GM06990 (cell line): ENCODE measurements at regions not wholly inside any gene's neighbourhood (a gene's known extent, or its start where the extent isn't known, plus 50 kb on each side); places are given as distances from the start of the nearest gene placed in this dataset.

Source experiments
- DNase-seq: peaks from one replicate; pipeline ENCODE4 v3.0.0-alpha.2; 2011; ENCODE audit not compliant: insufficient read length; ENCODE audit errors: extremely low read depth
- H3K27me3 ChIP-seq: replicated peaks from 2 replicates; pipeline ENCODE4 v1.6.0; 2011; ENCODE audit warnings: low read length; ENCODE audit not compliant: control insufficient read depth, insufficient read depth
- H3K36me3 ChIP-seq: 2 replicates; pipeline ENCODE4 v1.5.1; 2011; ENCODE audit warnings: low read length; ENCODE audit not compliant: control insufficient read depth, insufficient read depth
- H3K4me3 ChIP-seq: replicated peaks from 2 replicates; pipeline ENCODE4 v1.5.1; 2011; ENCODE audit warnings: low read depth, mild to moderate bottlenecking, control low read depth, low read length
- CTCF ChIP-seq: IDR thresholded peaks from 2 replicates; pipeline ENCODE4 v1.5.1; 2011; ENCODE audit warnings: low read length, control low read depth, mild to moderate bottlenecking, inconsistent platforms; ENCODE audit not compliant: insufficient read depth, poor library complexity, severe bottlenecking

- no peak for DNase-seq
- no peak for TF ChIP-seq CTCF
- Histone ChIP-seq H3K27me3 (no peaks in the 10 kb centered on the region; the same call in 1 of the 2 replicates), H3K36me3 (no peaks in the 10 kb centered on the region), H3K4me3 (no peak overlapping the region)
Observed at GRCh38 chr3:184654375-184654774, 57.5 kb downstream of the MAGEF1 start.

- no peaks in the 10 kb centered on the region; the same call in 1 of the 2 replicates for H3K27me3 ChIP-seq
- no peak for TF ChIP-seq CTCF
Observed at GRCh38 chr3:184652465-184652864, 59.4 kb downstream of the MAGEF1 start.

GRCh38 chr3:184651904-184652303 lies 60.0 kb downstream of the MAGEF1 start:
- Histone ChIP-seq H3K36me3 (no peaks in the 10 kb centered on the region), H3K4me3 (no peak overlapping the region), H3K27me3 (no peaks in the 10 kb centered on the region; the same call in 1 of the 2 replicates)
- TF ChIP-seq CTCF, result no peak
- DNase-seq, result no peak

More at GRCh38 chr3:184652465-184652864, 59.4 kb downstream of the MAGEF1 start:
- no peak for DNase-seq
- Histone ChIP-seq H3K36me3 (no peaks in the 10 kb centered on the region), H3K4me3 (no peak overlapping the region)

- no peak for TF ChIP-seq CTCF
- no peak for DNase-seq
- H3K36me3 ChIP-seq, result no peaks in the 10 kb centered on the region
Observed at GRCh38 chr3:184648636-184649035, 63.2 kb downstream of the MAGEF1 start.

GRCh38 chr3:184647405-184647936 lies 64.4 kb downstream of the MAGEF1 start:
- Histone ChIP-seq H3K4me3 (no peak overlapping the region), H3K27me3 (no peaks in the 10 kb centered on the region; the same call in none of the 2 replicates), H3K36me3 (no peaks in the 10 kb centered on the region)
- DNase-seq, result no peak
- no peak for TF ChIP-seq CTCF

More at GRCh38 chr3:184648636-184649035, 63.2 kb downstream of the MAGEF1 start:
- no peak overlapping the region for H3K4me3 ChIP-seq
- no peaks in the 10 kb centered on the region; the same call in none of the 2 replicates for H3K27me3 ChIP-seq

GRCh38 chr3:184645336-184645735 lies 66.5 kb downstream of the MAGEF1 start:
- DNase-seq, result no peak
- no peak overlapping the region for H3K4me3 ChIP-seq

More at GRCh38 chr3:184645336-184645735, 66.5 kb downstream of the MAGEF1 start:
- H3K27me3 ChIP-seq, result no peaks in the 10 kb centered on the region; the same call in none of the 2 replicates
- H3K36me3 ChIP-seq, result no peaks in the 10 kb centered on the region
- TF ChIP-seq CTCF, result no peak
